CD4-positive, alpha-beta memory T cell (primary cell): ENCODE measurements at regions not wholly inside any gene's neighbourhood (a gene's known extent, or its start where the extent isn't known, plus 50 kb on each side); places are given as distances from the start of the nearest gene placed in this dataset.
"Not testable (repeated sequence)": the region's sequence is repeated elsewhere in the genome, so short reads cannot be mapped to it uniquely, and the experiment has no call there.

Experiments used
- CTCF ChIA-PET: fragments of 350-600 bp; sonication (Branson Sonifier 250); formaldehyde crosslinking; loops from one replicate; lab custom pipeline; 2021; ENCODE audit warnings: inconsistent platforms; ENCODE audit not compliant: partially characterized antibody; lab: Charles Lee
- POLR2A ChIA-PET: fragments of 350-600 bp; sonication (Branson Sonifier 250); formaldehyde crosslinking; loops from one replicate; lab custom pipeline; 2021; ENCODE audit not compliant: partially characterized antibody; lab: Charles Lee
- DNase-seq, 5 donors: peaks; one replicate each; pipeline versions ENCODE4 v3.0.0 to v3.0.0-alpha.2; 2020 to 2022; ENCODE audit warnings: mixed read lengths in 1 of 5
- H3K27ac ChIP-seq: one replicate; pipeline ENCODE4 v1.7.0; 2013; ENCODE audit warnings: low read depth, low read length
- H3K27me3 ChIP-seq: 2 replicates; pipeline ENCODE4 v1.7.0; 2013; ENCODE audit warnings: mild to moderate bottlenecking, low read length, moderate library complexity; ENCODE audit not compliant: insufficient read depth
- H3K36me3 ChIP-seq: 2 replicates; pipeline ENCODE4 v1.7.0; 2013; ENCODE audit warnings: mild to moderate bottlenecking, low read length, moderate library complexity; ENCODE audit not compliant: insufficient read depth
- H3K4me1 ChIP-seq: 2 replicates; pipeline ENCODE4 v1.7.0; 2013; ENCODE audit warnings: mild to moderate bottlenecking, low read length, moderate library complexity; ENCODE audit not compliant: insufficient read depth
- H3K4me3 ChIP-seq, 2 donors: one replicate each; pipeline ENCODE4 v1.7.0; 2013; ENCODE audit warnings: low read length in 2 of 2, mild to moderate bottlenecking in 1 of 2
- H3K9me3 ChIP-seq, 2 donors: one replicate each; pipeline ENCODE4 v1.7.0; 2013; ENCODE audit warnings: low read length in 2 of 2, control low read depth in 1 of 2; ENCODE audit not compliant: control insufficient read depth in 1 of 2
- H3K27ac Mint-ChIP-seq, 7 donors: one replicate each; pipeline ENCODE4 v1.8.0; 2020 to 2021; ENCODE audit warnings: mixed read lengths in 7 of 7, mild to moderate bottlenecking in 6 of 7, inconsistent platforms in 3 of 7, moderate library complexity in 3 of 7
- H3K27me3 Mint-ChIP-seq, 2 donors: one replicate each; pipeline ENCODE4 v1.8.0; 2020 to 2021; ENCODE audit warnings: mixed read lengths in 2 of 2
- H3K36me3 Mint-ChIP-seq, 2 donors: one replicate each; pipeline ENCODE4 v1.8.0; 2020 to 2021; ENCODE audit warnings: mixed read lengths in 2 of 2, inconsistent platforms in 1 of 2, mild to moderate bottlenecking in 1 of 2
- H3K4me1 Mint-ChIP-seq, 4 donors: one replicate each; pipeline ENCODE4 v1.8.0; 2020 to 2021; ENCODE audit warnings: mixed read lengths in 4 of 4, mild to moderate bottlenecking in 1 of 4
- H3K4me3 Mint-ChIP-seq, 8 donors: one replicate each; pipeline ENCODE4 v1.8.0; 2020 to 2021; ENCODE audit warnings: mixed read lengths in 8 of 8, mild to moderate bottlenecking in 7 of 8, moderate library complexity in 6 of 8, inconsistent platforms in 3 of 8
- H3K9me3 Mint-ChIP-seq, 8 donors: one replicate each; pipeline ENCODE4 v1.8.0; 2020 to 2021; ENCODE audit warnings: mixed read lengths in 8 of 8, mild to moderate bottlenecking in 5 of 8, inconsistent platforms in 3 of 8, moderate library complexity in 1 of 8
- intact Hi-C: fragments of 100-400 bp; cut with micrococcal nuclease; formaldehyde crosslinking; loops from one replicate; pipeline ENCODE4 v1.15.1; 2023

DNA sequence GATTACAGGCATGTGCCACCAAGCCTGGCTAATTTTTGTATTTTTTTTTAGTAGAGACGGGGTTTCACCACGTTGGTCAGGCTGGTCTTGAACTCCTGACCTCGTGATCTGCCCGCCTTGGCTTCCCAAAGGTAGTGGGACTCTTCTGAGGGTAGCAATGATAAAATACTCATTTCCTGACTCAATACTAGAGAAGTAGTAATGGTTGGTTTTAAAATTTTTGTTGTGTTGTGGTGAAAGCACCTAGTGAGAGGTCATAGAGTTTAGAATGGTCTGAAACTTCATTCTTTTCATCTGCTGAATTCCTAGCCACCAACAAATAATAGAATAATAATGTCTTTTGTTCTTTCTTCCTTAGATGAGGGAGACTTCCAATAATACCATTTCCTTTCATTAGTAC, 422.1 kb downstream of the PSAT1 start:
- H3K4me3 ChIP-seq, H3K4me1 Mint-ChIP-seq, H3K27ac Mint-ChIP-seq, POLR2A ChIA-PET, H3K27me3 Mint-ChIP-seq, CTCF ChIA-PET, H3K9me3 Mint-ChIP-seq, intact Hi-C loops, DNase-seq, H3K9me3 ChIP-seq, H3K4me3 Mint-ChIP-seq, H3K27me3 ChIP-seq, H3K36me3 ChIP-seq, H3K27ac ChIP-seq, H3K36me3 Mint-ChIP-seq, H3K4me1 ChIP-seq: not testable (repeated sequence)

DNA sequence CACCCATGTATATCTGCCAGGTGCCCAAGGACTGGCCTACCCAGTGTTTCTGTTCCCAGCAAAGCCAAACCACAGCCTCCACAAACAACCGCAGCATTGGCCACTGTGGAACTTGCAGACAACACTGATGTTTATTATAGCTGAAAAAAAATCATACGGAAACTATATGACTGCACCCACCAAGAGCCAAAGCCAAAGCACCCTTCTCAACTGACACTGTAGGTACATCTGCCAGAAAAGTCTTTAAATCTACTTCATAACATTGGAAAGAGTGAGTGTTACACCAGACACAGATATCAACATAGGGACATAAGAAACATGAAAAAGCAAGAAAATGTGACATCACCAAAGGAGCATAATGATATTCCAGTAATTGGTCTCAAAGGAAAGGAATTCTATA, 428.0 kb downstream of the PSAT1 start:
- CTCF ChIA-PET: no interaction called here
- H3K27me3 ChIP-seq: no peaks in the 10 kb centered on the region
- H3K9me3 Mint-ChIP-seq: peaks cover 3 to 32% (median 10%) of the 10 kb centered on the region in 8 donors
- POLR2A ChIA-PET: no interaction called here
- H3K4me3 ChIP-seq: no peak overlapping the region
- H3K4me1 ChIP-seq: no peaks in the 10 kb centered on the region
- peak overlapping the region in 1 of 8 donors; percentile 53 for H3K4me3 Mint-ChIP-seq
- H3K4me1 Mint-ChIP-seq: no peaks in the 10 kb centered on the region
- H3K36me3 ChIP-seq: no peaks in the 10 kb centered on the region
- H3K27ac ChIP-seq: no peak overlapping the region
- H3K27ac Mint-ChIP-seq: no peak overlapping the region
- DNase-seq: no peak
- intact Hi-C loops: no loop called here
- H3K36me3 Mint-ChIP-seq: no peaks in the 10 kb centered on the region
- no peaks in the 10 kb centered on the region for H3K27me3 Mint-ChIP-seq
- no peaks in the 10 kb centered on the region for H3K9me3 ChIP-seq

- H3K27me3 ChIP-seq: no peaks in the 10 kb centered on the region
- Mint-ChIP-seq H3K4me3 (no peak overlapping the region), H3K9me3 (peaks cover 3 to 32% (median 11%) of the 10 kb centered on the region in 8 donors), H3K36me3 (no peaks in the 10 kb centered on the region), H3K27ac (no peak overlapping the region), H3K27me3 (no peaks in the 10 kb centered on the region), H3K4me1 (no peaks in the 10 kb centered on the region)
- CTCF ChIA-PET: no interaction called here
- POLR2A ChIA-PET: no interaction called here
- no peaks in the 10 kb centered on the region for H3K9me3 ChIP-seq
- no peak overlapping the region for H3K27ac ChIP-seq
- H3K4me3 ChIP-seq: no peak overlapping the region
- intact Hi-C loops: no loop called here
- no peaks in the 10 kb centered on the region for H3K36me3 ChIP-seq
- DNase-seq: no peak
- no peaks in the 10 kb centered on the region for H3K4me1 ChIP-seq
Observed at GRCh38 chr9:78725503-78725902, 428.6 kb downstream of the PSAT1 start.

GRCh38 chr9:78745331-78745730, 448.4 kb downstream of the PSAT1 start:
- Histone ChIP-seq H3K27ac (no peak overlapping the region), H3K36me3 (no peaks in the 10 kb centered on the region), H3K4me3 (no peak overlapping the region), H3K4me1 (no peaks in the 10 kb centered on the region), H3K27me3 (no peaks in the 10 kb centered on the region), H3K9me3 (no peaks in the 10 kb centered on the region)
- Mint-ChIP-seq H3K9me3 (peaks cover 0 to 4% (median under 1%) of the 10 kb centered on the region in 8 donors), H3K4me1 (no peaks in the 10 kb centered on the region), H3K27ac (no peak overlapping the region), H3K27me3 (no peaks in the 10 kb centered on the region), H3K4me3 (no peak overlapping the region), H3K36me3 (no peaks in the 10 kb centered on the region)
- ChIA-PET CTCF (no interaction called here), POLR2A (no interaction called here)
- no peak for DNase-seq
- intact Hi-C loops: no loop called here

GRCh38 chr9:78746010-78746409, 449.1 kb downstream of the PSAT1 start:
- ChIA-PET POLR2A (no interaction called here), CTCF (interaction anchor here (0.7 kb wide), 1 partner anchor 82 kb away, joined by 3 read pairs; no protein-coding TSS in a partner anchor)
- Mint-ChIP-seq H3K9me3 (peaks cover 0 to 3% (median 0%) of the 10 kb centered on the region in 8 donors), H3K4me1 (no peaks in the 10 kb centered on the region), H3K27me3 (no peaks in the 10 kb centered on the region), H3K27ac (no peak overlapping the region), H3K36me3 (no peaks in the 10 kb centered on the region), H3K4me3 (no peak overlapping the region)
- DNase-seq: no peak
- H3K36me3 ChIP-seq: no peaks in the 10 kb centered on the region
- no peaks in the 10 kb centered on the region for H3K9me3 ChIP-seq
- no peaks in the 10 kb centered on the region for H3K27me3 ChIP-seq
- H3K27ac ChIP-seq: no peak overlapping the region
- intact Hi-C loops: no loop called here
- no peak overlapping the region for H3K4me3 ChIP-seq
- no peaks in the 10 kb centered on the region for H3K4me1 ChIP-seq

DNA sequence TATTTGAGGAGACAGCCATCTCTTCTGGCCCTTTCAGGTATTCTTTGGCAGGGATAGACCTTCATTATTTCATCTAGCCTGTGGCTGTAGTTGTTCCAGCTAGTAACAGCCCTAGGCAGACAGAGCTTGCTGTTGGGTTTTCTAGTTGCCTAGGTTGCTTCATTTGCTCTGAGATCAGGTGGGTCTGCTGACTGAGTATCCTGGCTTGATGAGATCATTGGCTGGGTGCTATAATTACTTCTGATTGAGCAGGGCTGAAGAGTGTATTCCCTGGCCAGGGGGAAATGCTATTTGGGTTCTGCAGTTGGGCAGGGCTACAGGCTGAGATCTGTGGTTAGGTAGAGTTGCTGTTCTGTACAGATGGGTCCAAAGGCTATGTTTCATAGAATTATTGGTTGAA, 456.1 kb downstream of the PSAT1 start:
- Mint-ChIP-seq H3K27me3 (no peaks in the 10 kb centered on the region), H3K4me1 (no peaks in the 10 kb centered on the region), H3K36me3 (no peaks in the 10 kb centered on the region), H3K27ac (no peak overlapping the region), H3K9me3 (peaks cover 0 to 7% (median 4%) of the 10 kb centered on the region in 8 donors), H3K4me3 (no peak overlapping the region)
- Histone ChIP-seq H3K9me3 (no peaks in the 10 kb centered on the region), H3K4me1 (no peaks in the 10 kb centered on the region), H3K4me3 (no peak overlapping the region), H3K27me3 (no peaks in the 10 kb centered on the region), H3K27ac (no peak overlapping the region), H3K36me3 (no peaks in the 10 kb centered on the region)
- POLR2A ChIA-PET: no interaction called here
- CTCF ChIA-PET: no interaction called here
- intact Hi-C loops: no loop called here
- DNase-seq: no peak

DNA sequence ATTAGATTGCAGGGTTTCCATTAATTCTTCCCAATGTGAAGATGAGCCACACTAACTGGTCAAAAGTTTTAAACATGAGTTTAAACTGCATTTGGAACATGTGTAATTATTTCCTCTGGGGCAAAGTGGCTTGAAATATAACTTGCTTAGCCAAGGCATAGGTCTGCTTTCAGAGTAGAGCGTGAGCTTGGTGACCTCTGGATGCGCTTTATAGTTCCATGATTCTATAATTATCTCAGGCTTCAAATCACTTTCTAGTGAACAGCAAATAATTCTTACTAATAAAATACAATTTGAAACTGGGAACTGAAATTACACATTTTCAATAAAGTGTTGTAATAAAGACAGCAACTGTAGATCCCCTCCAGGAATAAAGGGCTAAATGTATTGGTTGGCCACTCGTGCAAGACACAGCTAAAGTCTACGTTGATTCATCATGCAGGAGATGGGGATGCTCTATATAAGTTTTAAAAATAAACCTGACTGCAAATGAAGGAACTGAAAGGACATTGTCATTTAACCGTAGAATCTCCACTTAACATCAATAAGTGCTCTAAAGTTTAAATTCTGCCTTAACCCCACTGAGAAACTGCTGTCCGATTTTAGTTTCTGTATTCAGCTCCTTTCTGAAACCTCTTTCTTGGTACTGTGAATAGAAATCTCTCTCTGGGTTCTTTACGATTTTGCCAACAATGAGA, 460.0 kb downstream of the PSAT1 start:
- no peaks in the 10 kb centered on the region for H3K4me1 Mint-ChIP-seq
- no peaks in the 10 kb centered on the region for H3K9me3 ChIP-seq
- no peaks in the 10 kb centered on the region for H3K36me3 ChIP-seq
- peaks cover 0 to 7% (median under 1%) of the 10 kb centered on the region in 8 donors for H3K9me3 Mint-ChIP-seq
- H3K27ac Mint-ChIP-seq: no peak overlapping the region
- no peaks in the 10 kb centered on the region for H3K4me1 ChIP-seq
- no peak for DNase-seq
- H3K27me3 Mint-ChIP-seq: no peaks in the 10 kb centered on the region
- no peak overlapping the region for H3K27ac ChIP-seq
- no peaks in the 10 kb centered on the region for H3K27me3 ChIP-seq
- no peaks in the 10 kb centered on the region for H3K36me3 Mint-ChIP-seq
- POLR2A ChIA-PET: no interaction called here
- intact Hi-C loops: no loop called here
- no peak overlapping the region for H3K4me3 Mint-ChIP-seq
- CTCF ChIA-PET: no interaction called here
- no peak overlapping the region for H3K4me3 ChIP-seq
